ENCODE measurements at regions not wholly inside any gene's neighbourhood (a gene's known extent, or its start where the extent isn't known, plus 50 kb on each side); places are given as distances from the start of the nearest gene placed in this dataset.

DNA sequence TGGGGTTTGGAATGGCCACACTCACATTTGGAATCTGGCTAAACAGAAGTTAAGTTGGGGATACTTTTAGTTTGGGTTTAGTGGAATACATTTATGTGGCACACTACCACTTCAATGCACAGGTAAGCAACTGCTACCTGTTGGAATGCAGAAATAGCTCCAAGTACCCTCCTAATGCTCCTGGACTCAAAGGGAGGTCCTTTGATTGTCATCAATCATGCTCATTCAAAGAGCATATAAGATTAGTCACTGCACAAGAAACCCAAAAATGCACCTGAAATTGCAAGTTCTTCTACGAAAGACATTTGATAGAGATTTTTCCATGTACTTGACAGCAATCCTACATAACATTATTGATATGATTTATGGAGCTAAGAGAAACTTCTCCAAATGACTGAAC, 247.7 kb downstream of the ANKRD50 start:
- TF ChIP-seq POLR2A (IDR thresholded peaks at IDR 0.05; ENCODE audit: low read length) (no peak), GATA1 (IDR thresholded peaks at IDR 0.05; ENCODE audit: low read depth, low read length) (no peak)

Measured in erythroblast (primary cell).